SKM-1 (cell line): ENCODE measurements at regions not wholly inside any gene's neighbourhood (a gene's known extent, or its start where the extent isn't known, plus 50 kb on each side); places are given as distances from the start of the nearest gene placed in this dataset.
A peak's percentile ranks its signal among the peaks of the same experiment; 100 is the strongest.

Source experiments
- DNase-seq: peaks from one replicate; lab custom pipeline; 2025; ENCODE audit not compliant: unreplicated experiment; lab: John Stamatoyannopoulos, UW

DNA sequence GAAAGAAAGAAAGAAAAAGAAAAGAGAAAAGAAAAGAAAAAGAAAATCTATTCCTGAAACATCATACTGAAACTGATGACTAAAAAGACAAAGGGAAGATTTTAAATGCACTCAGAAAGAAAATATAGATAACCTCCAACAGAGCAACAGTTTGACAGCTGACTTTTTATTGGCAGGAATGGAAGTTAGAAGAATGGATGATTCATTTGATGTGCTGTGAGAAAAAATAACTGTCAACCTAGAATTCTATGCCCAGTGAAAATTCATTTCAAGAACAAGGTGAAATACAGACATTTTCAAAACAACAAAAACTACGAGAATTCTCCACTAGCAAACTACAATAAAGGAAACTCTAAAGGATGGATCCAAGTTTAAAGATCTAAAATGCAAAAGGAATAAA lies 50.5 kb upstream of the HSPA12A start:
- DNase-seq: no peak

DNA sequence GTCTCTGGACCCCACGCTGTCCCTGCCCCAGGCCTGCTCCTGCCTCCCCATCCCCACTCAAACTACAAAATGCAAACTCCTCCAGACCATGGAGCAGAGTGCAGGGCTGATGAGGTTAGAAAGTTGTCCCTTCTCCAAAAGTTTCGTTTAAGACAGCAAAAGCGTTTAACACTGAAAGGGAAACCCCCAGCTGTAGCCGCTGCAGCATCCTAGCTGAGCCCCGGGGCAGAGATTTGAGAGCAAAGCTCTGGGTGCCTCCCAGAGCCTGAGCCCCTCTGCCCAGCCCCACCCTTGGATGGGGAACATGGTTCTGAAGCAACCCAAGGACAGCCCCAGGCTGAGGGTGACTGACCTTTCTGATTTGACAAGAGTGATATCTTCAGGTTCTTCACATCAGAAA lies 52.8 kb upstream of the ENO4 start:
- DNase-seq: no peak

DNA sequence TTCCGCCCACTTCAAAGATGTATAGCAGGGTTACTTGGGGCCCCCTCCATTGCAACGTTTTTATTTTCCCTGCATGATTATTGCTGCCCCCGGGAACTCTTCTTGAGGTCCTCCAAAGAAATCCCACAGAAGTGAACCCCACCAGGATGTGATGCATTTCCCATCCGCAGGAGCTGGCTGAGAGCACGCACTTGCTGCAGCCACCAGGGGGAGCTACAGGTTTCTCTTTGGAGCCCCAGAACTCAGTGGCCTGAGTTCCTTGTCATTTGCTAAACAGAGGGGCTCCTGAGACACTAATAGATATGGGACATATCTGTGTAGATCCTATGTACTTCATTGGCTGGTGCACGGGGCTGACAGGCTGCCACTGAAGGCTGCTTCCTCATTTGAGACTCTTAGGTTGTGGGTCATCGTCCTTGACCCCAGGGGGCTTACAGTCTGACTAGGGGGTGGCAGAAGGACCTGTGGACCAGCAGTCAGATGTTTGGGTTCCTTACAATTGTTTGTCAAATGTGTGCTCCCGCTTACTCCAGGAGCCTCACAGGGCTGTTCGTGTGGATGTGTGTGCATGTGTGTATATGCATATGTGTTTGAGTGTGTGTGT lies 52.3 kb upstream of the ENO4 start:
- peak; percentile 12 for DNase-seq

DNA sequence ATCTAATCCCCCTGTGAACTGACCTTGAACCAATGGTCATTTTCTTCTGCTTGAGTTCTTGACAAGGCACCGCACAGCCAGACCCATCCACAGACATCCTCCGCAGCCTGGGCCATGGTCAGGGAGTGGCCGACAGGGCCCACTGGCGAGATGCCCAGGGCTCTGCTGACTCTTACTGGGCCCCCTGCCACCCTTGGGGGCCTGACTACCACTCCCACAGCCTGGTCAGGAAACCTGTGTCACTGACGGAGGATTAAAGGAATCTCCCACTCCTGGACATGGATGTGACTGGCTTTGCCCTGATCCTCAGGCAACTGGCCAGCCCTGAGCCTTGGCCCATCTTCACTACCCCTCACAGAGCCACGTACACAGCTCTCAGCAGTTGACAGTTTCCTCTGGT lies 50.4 kb upstream of the ENO4 start:
- DNase-seq: no peak
